ENCODE measurements at regions not wholly inside any gene's neighbourhood (a gene's known extent, or its start where the extent isn't known, plus 50 kb on each side); places are given as distances from the start of the nearest gene placed in this dataset.
"Not testable (repeated sequence)": the region's sequence is repeated elsewhere in the genome, so short reads cannot be mapped to it uniquely, and the experiment has no call there.

DNA sequence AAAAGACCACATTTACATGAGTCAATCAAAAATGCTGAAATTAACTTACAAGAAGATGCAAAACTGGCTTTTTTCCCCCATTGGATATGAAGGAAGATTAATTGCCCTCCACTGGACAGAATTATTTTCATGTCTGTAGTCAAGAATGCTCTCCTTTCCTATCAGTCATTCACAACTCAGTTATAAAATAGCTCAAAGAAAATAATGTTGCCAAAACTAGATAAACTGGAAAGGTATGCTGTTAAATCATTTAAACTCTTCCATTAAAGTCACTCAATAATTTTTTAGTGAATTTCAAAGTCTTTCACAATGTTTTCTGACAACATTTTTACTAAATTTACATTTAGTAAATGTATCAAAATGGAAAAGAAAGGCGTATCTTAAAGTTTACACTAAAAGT, 384.5 kb downstream of the HGF start:
- DNase-seq (ENCODE audit: low read depth), result no peak
- no peak overlapping the region for H3K4me3 ChIP-seq (ENCODE audit: low read length)
- TF ChIP-seq, protein P1, sequence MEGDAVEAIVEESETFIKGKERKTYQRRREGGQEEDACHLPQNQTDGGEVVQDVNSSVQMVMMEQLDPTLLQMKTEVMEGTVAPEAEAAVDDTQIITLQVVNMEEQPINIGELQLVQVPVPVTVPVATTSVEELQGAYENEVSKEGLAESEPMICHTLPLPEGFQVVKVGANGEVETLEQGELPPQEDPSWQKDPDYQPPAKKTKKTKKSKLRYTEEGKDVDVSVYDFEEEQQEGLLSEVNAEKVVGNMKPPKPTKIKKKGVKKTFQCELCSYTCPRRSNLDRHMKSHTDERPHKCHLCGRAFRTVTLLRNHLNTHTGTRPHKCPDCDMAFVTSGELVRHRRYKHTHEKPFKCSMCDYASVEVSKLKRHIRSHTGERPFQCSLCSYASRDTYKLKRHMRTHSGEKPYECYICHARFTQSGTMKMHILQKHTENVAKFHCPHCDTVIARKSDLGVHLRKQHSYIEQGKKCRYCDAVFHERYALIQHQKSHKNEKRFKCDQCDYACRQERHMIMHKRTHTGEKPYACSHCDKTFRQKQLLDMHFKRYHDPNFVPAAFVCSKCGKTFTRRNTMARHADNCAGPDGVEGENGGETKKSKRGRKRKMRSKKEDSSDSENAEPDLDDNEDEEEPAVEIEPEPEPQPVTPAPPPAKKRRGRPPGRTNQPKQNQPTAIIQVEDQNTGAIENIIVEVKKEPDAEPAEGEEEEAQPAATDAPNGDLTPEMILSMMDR (conservative IDR thresholded peaks at IDR 0.05; ENCODE audit: low read length), result no peak

DNA sequence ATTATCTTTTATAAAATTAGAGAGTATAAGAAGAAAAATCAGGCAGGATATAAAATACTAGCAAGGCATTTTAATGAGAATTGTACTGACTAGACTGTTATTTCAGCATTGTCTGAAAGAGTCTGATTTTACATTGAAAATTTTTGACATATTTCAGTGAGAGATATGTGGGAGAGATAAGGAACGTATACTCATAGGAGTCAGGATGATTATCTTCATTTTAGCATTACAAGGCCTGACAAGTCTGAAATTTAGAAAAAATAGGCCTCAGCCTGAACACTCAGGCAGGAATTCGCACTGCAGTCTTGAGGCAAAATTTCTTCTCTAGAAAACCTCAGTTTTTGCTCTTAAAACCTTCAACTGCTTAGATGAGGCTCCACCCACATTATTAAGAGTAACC, 386.0 kb downstream of the HGF start:
- no peak for DNase-seq (ENCODE audit: low read depth)
- TF ChIP-seq, protein P1 (conservative IDR thresholded peaks at IDR 0.05; ENCODE audit: low read length), result no peak

DNA sequence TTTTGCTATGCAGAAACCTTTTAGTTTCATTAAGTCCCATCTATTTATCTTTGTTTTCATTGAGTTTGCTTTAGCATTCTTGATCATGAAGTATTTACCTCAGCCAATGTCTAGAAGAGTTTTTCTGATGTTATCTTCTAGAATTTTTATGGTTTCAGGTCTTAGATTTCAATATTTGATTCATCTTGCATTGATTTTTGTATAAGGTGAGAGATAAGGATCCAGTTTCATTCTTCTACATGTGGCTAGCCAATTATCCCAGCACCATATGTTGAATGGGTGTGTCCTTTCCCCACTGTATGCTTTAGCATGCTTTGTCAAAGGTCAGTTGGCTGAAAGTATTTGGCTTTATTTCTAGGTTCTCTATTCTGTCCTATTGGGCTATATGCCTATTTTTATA, 395.2 kb downstream of the HGF start:
- DNase-seq (ENCODE audit: low read depth); H3K4me3 ChIP-seq (ENCODE audit: low read length): not testable (repeated sequence)

More for the DNA sequence above, 386.0 kb downstream of the HGF start:
- no peak overlapping the region for H3K4me3 ChIP-seq (ENCODE audit: low read length)

DNA sequence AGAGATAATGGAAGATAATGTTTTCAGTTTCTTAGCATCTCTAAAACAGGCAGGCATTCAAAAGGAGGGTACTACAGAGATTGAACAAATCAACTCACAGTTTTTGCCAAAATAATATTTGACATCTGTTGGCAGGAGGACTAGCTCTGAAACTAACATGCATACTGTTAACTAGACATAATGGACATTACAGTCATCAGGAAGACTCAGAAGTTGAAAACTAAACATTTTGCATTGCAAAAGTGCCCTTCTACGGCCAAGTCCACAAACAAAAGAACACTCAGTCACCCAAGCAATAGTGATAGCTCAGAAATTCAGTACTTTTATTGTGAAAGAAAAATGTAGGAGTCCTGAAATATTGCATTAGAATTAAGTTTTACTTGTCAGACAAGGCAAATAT, 399.0 kb downstream of the HGF start:
- peak; percentile 36 for DNase-seq (ENCODE audit: low read depth)
- TF ChIP-seq, protein P1 (conservative IDR thresholded peaks at IDR 0.05; ENCODE audit: low read length), result no peak
- no peak overlapping the region for H3K4me3 ChIP-seq (ENCODE audit: low read length)

DNA sequence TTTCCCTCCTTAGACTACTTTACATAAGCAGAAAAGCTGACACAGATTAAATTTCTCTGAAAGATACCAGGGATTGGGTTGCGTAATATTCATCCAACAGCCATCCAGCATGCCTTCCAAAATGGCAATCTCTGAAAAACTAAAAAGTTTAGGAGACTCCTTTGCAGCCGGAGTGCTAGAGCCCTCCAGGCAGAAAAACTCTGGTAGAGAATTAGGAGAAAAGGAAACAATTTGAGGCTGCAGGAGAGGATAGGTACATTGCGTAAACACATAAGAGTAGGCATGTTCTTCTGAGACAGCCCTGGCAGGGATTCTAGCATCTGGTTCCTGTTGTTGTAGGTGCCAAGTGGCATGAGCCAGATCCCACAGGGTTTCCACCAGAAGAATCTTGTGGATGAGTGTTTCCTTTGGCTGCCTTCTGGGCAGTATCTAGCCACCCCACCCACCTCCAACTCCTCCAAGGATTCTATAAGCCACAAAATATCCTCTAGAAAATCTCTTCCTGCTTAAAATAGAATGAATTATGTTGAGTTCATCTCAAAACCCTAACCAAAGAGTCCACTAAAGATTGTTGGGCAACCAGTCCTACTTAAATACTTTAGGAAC, 402.4 kb downstream of the HGF start:
- no peak overlapping the region for H3K4me3 ChIP-seq (ENCODE audit: low read length)
- TF ChIP-seq, protein P1 (conservative IDR thresholded peaks at IDR 0.05; ENCODE audit: low read length), result no peak
- peak; percentile 99 for DNase-seq (ENCODE audit: low read depth)

DNA sequence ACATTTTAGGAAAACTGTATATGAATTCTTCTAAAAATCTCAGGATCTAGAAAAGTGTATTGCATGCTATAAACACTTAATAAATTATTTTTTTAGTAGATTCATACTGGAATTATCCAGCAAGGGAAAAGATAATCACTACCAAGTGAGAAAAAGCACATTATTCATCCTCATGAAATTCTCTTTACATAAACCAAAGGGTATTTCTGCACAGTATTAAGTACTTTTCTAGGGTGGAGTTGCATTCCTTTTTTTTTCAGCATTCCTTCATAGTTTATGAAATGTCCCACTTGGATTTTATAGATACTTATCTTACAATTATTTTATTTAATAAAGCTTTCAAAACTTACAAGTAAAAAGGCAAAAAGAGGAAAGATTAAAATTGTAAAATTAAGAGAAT, 403.3 kb downstream of the HGF start:
- TF ChIP-seq, protein P1 (conservative IDR thresholded peaks at IDR 0.05; ENCODE audit: low read length), result no peak
- DNase-seq (ENCODE audit: low read depth), result peak; percentile 62
- no peak overlapping the region for H3K4me3 ChIP-seq (ENCODE audit: low read length)

DNA sequence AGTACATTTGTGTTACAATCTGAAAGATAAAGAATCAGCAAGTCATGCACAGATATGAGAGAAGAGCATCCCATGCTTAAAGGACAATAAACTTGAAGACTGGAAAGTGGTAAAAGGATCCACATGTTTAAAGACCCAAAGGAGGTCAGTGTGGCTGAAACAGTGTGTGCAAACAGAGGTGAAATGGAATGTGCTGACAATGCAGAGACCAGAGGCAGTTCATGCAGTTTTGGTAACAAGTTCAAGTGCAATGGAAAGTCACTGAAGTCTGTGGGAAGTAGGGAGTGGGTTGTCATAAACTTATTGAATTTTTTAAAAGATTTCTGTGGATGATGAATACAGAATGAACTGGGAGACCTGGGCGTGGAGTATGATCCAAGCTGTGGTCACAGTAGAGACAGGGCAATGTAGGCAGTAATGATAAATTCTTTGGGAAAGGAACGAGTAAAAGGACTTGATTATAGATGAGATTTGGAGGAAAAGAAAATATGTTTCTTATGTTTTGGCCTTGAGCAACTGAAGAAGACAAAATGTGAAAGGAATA, 408.0 kb downstream of the HGF start:
- DNase-seq (ENCODE audit: low read depth), result peak; percentile 27
- TF ChIP-seq, protein P1 (conservative IDR thresholded peaks at IDR 0.05; ENCODE audit: low read length), result no peak
- H3K4me3 ChIP-seq (ENCODE audit: low read length), result no peak overlapping the region

All from AG10803 (cell line).